K562 (cell line): ENCODE measurements at regions not wholly inside any gene's neighbourhood (a gene's known extent, or its start where the extent isn't known, plus 50 kb on each side); places are given as distances from the start of the nearest gene placed in this dataset.

Experiments
- ATAC-seq: fragments of 200-7000 bp; cut with Tn5 transposase; 3 replicates; pipeline ENCODE4 v1.9.1; 2020; ENCODE audit warnings: moderate library complexity
- BruUV-seq: library from RNA; stranded (reverse); fragments of 400-500 nt; replicated peaks from 2 replicates; lab custom pipeline; 2021; lab: Mats Ljungman, UMichigan
- CTCF ChIA-PET: fragments of 300-600 bp; formaldehyde crosslinking; extraction: SDS; loops from one replicate; lab custom pipeline; 2021; ENCODE audit warnings: low intra/inter-chr PET ratio; lab: Yijun Ruan, JAX
- POLR2A ChIA-PET: fragments of 300-600, 350-650 bp; sonication (Branson Sonifier 250); formaldehyde crosslinking; extraction: SDS; loops from one replicate; lab custom pipeline; 2021; ENCODE audit warnings: antibody characterized with exemption, inconsistent platforms; lab: Yijun Ruan, JAX
- DNase-seq, 4 experiments: peaks; one replicate each; pipeline versions ENCODE4 v3.0.0 to v3.0.0-alpha.2; 2011 to 2018; ENCODE audit warnings: low spot score in 3 of 4, mixed read lengths in 3 of 4; ENCODE audit errors: extremely low read depth in 1 of 4
- FAIRE-seq: peaks from 2 replicates; lab custom pipeline; 2011; peaks lifted over from hg19 to GRCh38; lab: Jason Lieb, UNC
- H2AFZ ChIP-seq: 2 replicates; pipeline ENCODE4 v1.6.0; 2011; ENCODE audit warnings: low read depth, low read length, control low read depth, inconsistent platforms
- H3K27ac ChIP-seq: fragments of 200-600 bp; 3 replicates; pipeline ENCODE4 v1.8.0; 2011; ENCODE audit warnings: low read depth, mild to moderate bottlenecking, control low read depth, inconsistent platforms, low read length, moderate library complexity, mixed read lengths; ENCODE audit errors: extremely low read depth
- H3K27me3 ChIP-seq, 2 experiments: fragments of 300-600 bp in 1 of 2; 2 replicates in 1 of 2; 3 replicates in 1 of 2; pipeline versions ENCODE4 v1.6.0 to v1.8.0; 2011; ENCODE audit warnings: inconsistent platforms in 2 of 2, low read length in 2 of 2, mild to moderate bottlenecking in 1 of 2, mixed read lengths in 1 of 2, moderate library complexity in 1 of 2; ENCODE audit not compliant: control insufficient read depth in 2 of 2, insufficient read depth in 2 of 2
- H3K36me3 ChIP-seq: fragments of 300-600 bp; 3 replicates; pipeline ENCODE4 v1.8.0; 2011; ENCODE audit warnings: mild to moderate bottlenecking, low read length, inconsistent platforms; ENCODE audit not compliant: control insufficient read depth, insufficient read depth
- H3K4me1 ChIP-seq, 2 experiments: fragments of 200-600 bp in 1 of 2; replicated peaks in 1 of 2; 2 replicates in 1 of 2; 3 replicates in 1 of 2; pipeline versions ENCODE4 v1.5.1 to v1.8.0; 2011; ENCODE audit warnings: inconsistent platforms in 2 of 2, low read length in 2 of 2, mild to moderate bottlenecking in 1 of 2, mixed read lengths in 1 of 2, moderate library complexity in 1 of 2; ENCODE audit not compliant: control insufficient read depth in 2 of 2, insufficient read depth in 2 of 2
- H3K4me2 ChIP-seq: 2 replicates; pipeline ENCODE4 v1.6.1; 2011; ENCODE audit warnings: low read length, control low read depth, inconsistent platforms, mixed read lengths; ENCODE audit not compliant: insufficient read depth
- H3K4me3 ChIP-seq: fragments of 200-600 bp; sonication (generic), shearing (Covaris generic); 2 replicates; pipeline ENCODE4 v1.5.1; 2016; ENCODE audit warnings: control low read depth, inconsistent platforms
- H3K79me2 ChIP-seq: fragments of 200-600 bp; 3 replicates; pipeline ENCODE4 v1.8.0; 2011; ENCODE audit warnings: low read length, inconsistent platforms; ENCODE audit not compliant: control insufficient read depth, insufficient read depth
- H3K9ac ChIP-seq, 2 experiments: 2 replicates each; pipeline versions ENCODE4 v1.6.0 to v1.6.1; 2011; ENCODE audit warnings: low read depth in 2 of 2, low read length in 2 of 2, control low read depth in 1 of 2, inconsistent platforms in 1 of 2, mild to moderate bottlenecking in 1 of 2, mixed read lengths in 1 of 2; ENCODE audit not compliant: insufficient read depth in 1 of 2
- H3K9me1 ChIP-seq: one replicate; pipeline ENCODE4 v1.6.0; 2011; ENCODE audit warnings: inconsistent platforms, mild to moderate bottlenecking, low read length, moderate library complexity; ENCODE audit not compliant: control insufficient read depth, insufficient read depth
- H3K9me3 ChIP-seq: replicated peaks from 2 replicates; pipeline ENCODE4 v1.5.1; 2011; ENCODE audit warnings: low read depth, low read length, inconsistent platforms; ENCODE audit not compliant: control insufficient read depth, insufficient read depth
- H4K20me1 ChIP-seq: replicated peaks from 2 replicates; pipeline ENCODE4 v1.6.1; 2011; ENCODE audit warnings: low read length, inconsistent platforms, mixed read lengths; ENCODE audit not compliant: control insufficient read depth, insufficient read depth
- CBFA2T3 ChIP-seq: fragments of 450-650 bp; IDR thresholded peaks from 2 replicates; pipeline ENCODE4 v1.6.1; 2017
- ETV6 ChIP-seq, 3 experiments: fragments of 150-350 bp in 1 of 3; sonication (generic) in 1 of 3; formaldehyde crosslinking in 1 of 3; IDR thresholded peaks; 2 replicates each; pipeline versions ENCODE4 v1.6.1 to v1.8.0; 2014 to 2022; ENCODE audit warnings: borderline replicate concordance in 2 of 3, low read depth in 2 of 3, antibody characterized with exemption in 1 of 3, low read length in 1 of 3, mild to moderate bottlenecking in 1 of 3, missing genetic modification reagents in 1 of 3
- GABPA ChIP-seq: fragments of 200-800 bp; sonication (Bioruptor generic); conservative IDR thresholded peaks from 2 replicates; pipeline ENCODE4 v1.6.1; 2016; ENCODE audit warnings: low read depth, missing genetic modification characterization, missing compliant biosample characterization
- NFIC ChIP-seq: fragments of 450-650 bp; IDR thresholded peaks from 2 replicates; pipeline ENCODE4 v1.6.1; 2017; ENCODE audit warnings: mild to moderate bottlenecking, inconsistent platforms
- SMAD4 ChIP-seq: fragments of 250-450 bp; sonication (Bioruptor Pico); conservative IDR thresholded peaks from 2 replicates; pipeline ENCODE4 v1.8.0; 2021; ENCODE audit warnings: inconsistent platforms, mild to moderate bottlenecking, moderate library complexity
- TCF7 ChIP-seq: sonication (generic); IDR thresholded peaks from 2 replicates; pipeline ENCODE4 v1.6.1; 2016; ENCODE audit warnings: antibody characterized with exemption, borderline replicate concordance
- ZBTB33 ChIP-seq: sonication (generic); formaldehyde crosslinking; IDR thresholded peaks from 2 replicates; pipeline ENCODE4 v1.8.1; 2023; ENCODE audit warnings: mild to moderate bottlenecking, missing genetic modification reagents
- ZNF347 ChIP-seq: fragments of 450-650 bp; formaldehyde crosslinking; IDR thresholded peaks from 2 replicates; pipeline ENCODE4 v1.4.0; 2020; ENCODE audit warnings: low read depth, mild to moderate bottlenecking, moderate library complexity
- WGBS: fragments of 100-300 bp; shearing (Covaris generic); methylation state at CpG from one replicate; pipeline ENCODE4 v1.1.6; 2016; ENCODE audit warnings: low coverage, mixed read lengths; ENCODE audit not compliant: insufficient coverage; ENCODE audit errors: missing lambda C conversion rate; 5-methylcytosine and 5-hydroxymethylcytosine counted together
- in situ Hi-C: fragments of 300-500 bp; cut with MboI; formaldehyde crosslinking; loops from 4 replicates; pipeline ENCODE4 v1.15.0; 2018; ENCODE audit warnings: inconsistent platforms, mixed read lengths
- intact Hi-C: fragments of 100-400 bp; cut with micrococcal nuclease; formaldehyde crosslinking; loops from 2 replicates; pipeline ENCODE4 v1.14.2; 2022

- no peaks in the 10 kb centered on the region for H3K9me1 ChIP-seq
- FAIRE-seq = no peak
- no peak overlapping the region for H3K4me3 ChIP-seq
- H3K4me2 ChIP-seq = no peak overlapping the region
- BruUV-seq = no TSS peak
- no peaks in the 10 kb centered on the region for H3K27me3 ChIP-seq
- H3K4me1 ChIP-seq = no peaks in the 10 kb centered on the region
- TF ChIP-seq ETV6 (IDR thresholded peaks at IDR 0.05; ENCODE audit: borderline replicate concordance in 1 of 2, low read depth in 2 of 2, low read length in 1 of 2) (no peak), ETV6 (CRISPR knock-in tag; IDR thresholded peaks at IDR 0.05; ENCODE audit: borderline replicate concordance) (no peak), NFIC (peak; percentile 28; the same call in 1 of the 2 replicates), CBFA2T3 (no peak), GABPA (no peak), TCF7 (no peak), ZNF347 (CRISPR knock-in tag) (no peak), ZBTB33 (CRISPR knock-in tag) (no peak), SMAD4 (CRISPR knock-in tag) (no peak)
- intact Hi-C loops = no loop called here
- ChIA-PET CTCF (no interaction called here), POLR2A (no interaction called here)
- ATAC-seq = no peak
- H3K9ac ChIP-seq = no peak overlapping the region
- 0% methylated on average over 1 of the region's 1 CpG for WGBS
- peaks cover 2% of the 10 kb centered on the region; the same call in 1 of the 2 replicates for H3K9me3 ChIP-seq
- H3K36me3 ChIP-seq = no peaks in the 10 kb centered on the region
- H3K27ac ChIP-seq = no peak overlapping the region
- in situ Hi-C loops = no loop called here
- no peak for DNase-seq
- no peak overlapping the region for H2AFZ ChIP-seq
- H4K20me1 ChIP-seq = no peaks in the 10 kb centered on the region
- H3K79me2 ChIP-seq = no peaks in the 10 kb centered on the region
These were observed 352.6 kb upstream of the CWC22 start for GRCh38 chr2:180359522-180360282.
